ENCODE measurements at regions not wholly inside any gene's neighbourhood (a gene's known extent, or its start where the extent isn't known, plus 50 kb on each side); places are given as distances from the start of the nearest gene placed in this dataset.

DNA sequence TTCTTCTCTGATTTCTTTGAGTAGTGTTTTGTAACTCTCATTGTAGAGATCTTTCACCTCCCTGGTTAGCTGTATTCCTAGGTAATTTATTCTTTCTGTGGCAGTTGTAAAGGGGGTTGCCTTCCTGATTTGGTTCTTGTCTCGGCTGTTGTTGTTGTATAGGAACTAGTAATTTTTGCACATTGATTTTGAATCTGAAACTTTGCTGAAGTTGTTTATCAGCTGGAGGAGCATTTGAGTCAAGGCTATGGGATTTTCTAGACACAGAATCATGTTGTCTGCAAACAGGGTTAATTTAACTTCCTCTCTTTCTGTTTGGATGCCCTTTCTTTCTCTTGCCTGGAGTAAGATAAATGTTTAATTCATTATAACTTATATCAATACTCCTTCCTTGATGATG lies 86.4 kb downstream of the OLIG3 start:
- H3K27me3 ChIP-seq (ENCODE audit: low read depth): no peaks in the 10 kb centered on the region
- H3K4me1 ChIP-seq: no peaks in the 10 kb centered on the region
- ATAC-seq (no peak), DNase-seq (no peak)
- no peaks in the 10 kb centered on the region for H3K9me3 ChIP-seq
- no peaks in the 10 kb centered on the region for H3K36me3 ChIP-seq
- TF ChIP-seq CTCF (IDR thresholded peaks at IDR 0.05): no peak
- H3K4me3 ChIP-seq: no peak overlapping the region
- intact Hi-C loops (cut with DNase I): no loop called here
- no peak overlapping the region for H3K27ac ChIP-seq

GRCh38 chr6:137405806-137406205 lies 88.4 kb downstream of the OLIG3 start:
- H3K9me3 ChIP-seq: no peaks in the 10 kb centered on the region
- no peak for ATAC-seq
- H3K27me3 ChIP-seq (ENCODE audit: low read depth): no peaks in the 10 kb centered on the region
- no peak overlapping the region for H3K27ac ChIP-seq
- H3K36me3 ChIP-seq: no peaks in the 10 kb centered on the region
- DNase-seq: no peak
- intact Hi-C loops (cut with DNase I): no loop called here
- TF ChIP-seq CTCF (IDR thresholded peaks at IDR 0.05): no peak
- no peak overlapping the region for H3K4me3 ChIP-seq
- H3K4me1 ChIP-seq: no peaks in the 10 kb centered on the region

GRCh38 chr6:137403855-137404254 lies 90.3 kb downstream of the OLIG3 start:
- no peak overlapping the region for H3K27ac ChIP-seq
- no peak overlapping the region for H3K4me3 ChIP-seq
- H3K27me3 ChIP-seq (ENCODE audit: low read depth): no peaks in the 10 kb centered on the region
- DNase-seq (no peak), ATAC-seq (peak; percentile 79 to 81)
- no peak for TF ChIP-seq CTCF (IDR thresholded peaks at IDR 0.05)
- H3K9me3 ChIP-seq: no peaks in the 10 kb centered on the region
- H3K4me1 ChIP-seq: no peaks in the 10 kb centered on the region
- no peaks in the 10 kb centered on the region for H3K36me3 ChIP-seq
- intact Hi-C loops (cut with DNase I): no loop called here

GRCh38 chr6:137403443-137403842 lies 90.8 kb downstream of the OLIG3 start:
- intact Hi-C loops (cut with DNase I): no loop called here
- peak; percentile 49 to 70 for ATAC-seq
- no peak for TF ChIP-seq CTCF (IDR thresholded peaks at IDR 0.05)

GRCh38 chr6:137402143-137402680 lies 92.0 kb downstream of the OLIG3 start:
- DNase-seq (no peak), ATAC-seq (no peak)
- Histone ChIP-seq H3K36me3 (no peaks in the 10 kb centered on the region), H3K9me3 (no peaks in the 10 kb centered on the region), H3K27ac (no peak overlapping the region), H3K27me3 (ENCODE audit: low read depth) (no peaks in the 10 kb centered on the region), H3K4me3 (no peak overlapping the region), H3K4me1 (no peaks in the 10 kb centered on the region)
- TF ChIP-seq CTCF (IDR thresholded peaks at IDR 0.05): no peak
- intact Hi-C loops (cut with DNase I): no loop called here

More at GRCh38 chr6:137403443-137403842, 90.8 kb downstream of the OLIG3 start:
- no peaks in the 10 kb centered on the region for H3K9me3 ChIP-seq
- no peak overlapping the region for H3K4me3 ChIP-seq
- no peaks in the 10 kb centered on the region for H3K4me1 ChIP-seq
- H3K36me3 ChIP-seq: no peaks in the 10 kb centered on the region
- H3K27ac ChIP-seq: no peak overlapping the region
- no peak for DNase-seq
- no peaks in the 10 kb centered on the region for H3K27me3 ChIP-seq (ENCODE audit: low read depth)

DNA sequence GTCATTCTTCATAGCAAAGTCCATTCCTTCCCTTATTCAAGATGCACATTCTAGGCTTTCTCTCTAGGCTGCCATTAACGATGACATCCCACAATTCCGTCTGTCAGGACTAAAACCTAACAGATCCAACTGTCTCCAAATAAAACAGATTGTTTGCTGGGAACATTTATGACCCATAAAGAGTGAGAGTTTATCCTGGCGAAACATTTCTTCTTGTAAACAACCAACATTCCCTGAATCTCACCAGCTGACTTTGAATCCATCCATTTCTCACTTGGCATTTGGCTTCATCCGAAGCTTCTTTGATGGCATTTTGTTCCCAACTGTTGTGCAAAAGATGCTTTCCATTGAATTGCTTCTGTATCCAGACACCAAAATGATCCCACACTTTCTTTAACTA lies 93.1 kb downstream of the OLIG3 start:
- ATAC-seq: no peak
- intact Hi-C loops (cut with DNase I): no loop called here
- no peak for TF ChIP-seq CTCF (IDR thresholded peaks at IDR 0.05)
- no peaks in the 10 kb centered on the region for H3K9me3 ChIP-seq
- no peaks in the 10 kb centered on the region for H3K36me3 ChIP-seq
- no peaks in the 10 kb centered on the region for H3K4me1 ChIP-seq
- H3K4me3 ChIP-seq: no peak overlapping the region
- H3K27me3 ChIP-seq (ENCODE audit: low read depth): no peaks in the 10 kb centered on the region
- H3K27ac ChIP-seq: no peak overlapping the region
- no peak for DNase-seq

Measured in lower lobe of right lung (tissue), 2 donors.